BJ (cell line): ENCODE measurements at regions not wholly inside any gene's neighbourhood (a gene's known extent, or its start where the extent isn't known, plus 50 kb on each side); places are given as distances from the start of the nearest gene placed in this dataset.

ENCODE experiments used
- CTCF ChIA-PET: fragments of 350-600 bp; formaldehyde crosslinking; extraction: SDS; loops from one replicate; lab custom pipeline; 2021; ENCODE audit warnings: antibody characterized with exemption, inconsistent platforms; lab: Yijun Ruan, JAX
- POLR2A ChIA-PET: fragments of 300-600 bp; sonication (Branson Sonifier 250); formaldehyde crosslinking; extraction: SDS; loops from one replicate; lab custom pipeline; 2021; ENCODE audit warnings: antibody characterized with exemption; lab: Charles Lee
- DNase-seq: peaks from one replicate; pipeline ENCODE4 v3.0.0-alpha.2; 2011; ENCODE audit warnings: low read depth
- H3K27me3 ChIP-seq: 2 replicates; pipeline ENCODE4 v1.6.0; 2011; ENCODE audit warnings: low read length; ENCODE audit not compliant: control insufficient read depth, insufficient read depth
- H3K36me3 ChIP-seq: 2 replicates; pipeline ENCODE4 v1.5.1; 2011; ENCODE audit warnings: low read length; ENCODE audit not compliant: control insufficient read depth, insufficient read depth
- H3K4me3 ChIP-seq: 2 replicates; pipeline ENCODE4 v1.5.1; 2011; ENCODE audit warnings: low read depth, mild to moderate bottlenecking, control low read depth, low read length
- TF ChIP-seq, protein P1 (sequence below): IDR thresholded peaks from 2 replicates; pipeline ENCODE4 v1.5.1; 2011; ENCODE audit warnings: low read depth, mild to moderate bottlenecking, control low read depth, inconsistent platforms, low read length, moderate library complexity; ENCODE audit not compliant: insufficient read depth

DNA sequence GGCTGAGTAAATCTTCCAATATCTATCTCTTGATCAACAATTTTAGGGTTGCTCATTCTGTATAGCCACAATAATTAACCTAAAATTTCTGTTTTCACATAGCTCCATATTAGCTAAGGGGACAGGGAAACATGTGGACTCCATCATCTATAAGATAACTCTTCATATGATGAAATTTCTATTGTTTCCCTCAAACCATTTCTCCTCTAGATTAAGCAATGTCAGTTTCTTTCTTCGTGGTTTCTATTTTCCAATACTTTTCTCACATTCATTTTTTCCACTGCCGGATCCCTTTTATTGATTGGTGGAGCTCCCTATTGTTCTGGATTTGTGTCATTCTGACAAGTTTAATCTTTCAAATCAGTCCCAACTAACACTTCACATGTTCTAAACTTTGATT is 1221.3 kb upstream of the ZEB2 start:
- DNase-seq, result no peak

DNA sequence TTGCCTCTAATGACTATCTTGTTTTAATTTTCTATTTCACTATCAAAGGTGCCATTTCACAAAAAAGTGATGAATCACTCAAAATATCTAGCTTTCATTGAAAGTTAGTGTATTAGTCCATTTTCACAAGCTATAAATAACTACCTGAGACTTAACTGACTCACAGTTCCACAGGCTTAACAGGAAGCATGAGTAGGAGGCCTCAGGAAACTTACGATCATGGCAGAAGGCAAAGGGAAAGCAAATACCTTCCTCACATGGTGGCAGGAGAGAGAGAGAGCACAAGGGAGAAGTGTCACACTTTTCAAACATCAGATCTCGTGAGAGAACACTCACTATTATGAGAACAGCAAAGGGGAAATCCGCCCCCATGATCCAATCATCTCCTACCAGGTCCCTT is 1220.4 kb upstream of the ZEB2 start:
- no peaks in the 10 kb centered on the region for H3K36me3 ChIP-seq
- H3K27me3 ChIP-seq, result no peaks in the 10 kb centered on the region
- no peak overlapping the region for H3K4me3 ChIP-seq
- ChIA-PET CTCF (interaction anchor here (0.6 kb wide), 2 partner anchors 505 to 835 kb away, joined by 3 read pairs; no protein-coding TSS in a partner anchor), POLR2A (no interaction called here)
- DNase-seq, result no peak
- TF ChIP-seq, protein P1, sequence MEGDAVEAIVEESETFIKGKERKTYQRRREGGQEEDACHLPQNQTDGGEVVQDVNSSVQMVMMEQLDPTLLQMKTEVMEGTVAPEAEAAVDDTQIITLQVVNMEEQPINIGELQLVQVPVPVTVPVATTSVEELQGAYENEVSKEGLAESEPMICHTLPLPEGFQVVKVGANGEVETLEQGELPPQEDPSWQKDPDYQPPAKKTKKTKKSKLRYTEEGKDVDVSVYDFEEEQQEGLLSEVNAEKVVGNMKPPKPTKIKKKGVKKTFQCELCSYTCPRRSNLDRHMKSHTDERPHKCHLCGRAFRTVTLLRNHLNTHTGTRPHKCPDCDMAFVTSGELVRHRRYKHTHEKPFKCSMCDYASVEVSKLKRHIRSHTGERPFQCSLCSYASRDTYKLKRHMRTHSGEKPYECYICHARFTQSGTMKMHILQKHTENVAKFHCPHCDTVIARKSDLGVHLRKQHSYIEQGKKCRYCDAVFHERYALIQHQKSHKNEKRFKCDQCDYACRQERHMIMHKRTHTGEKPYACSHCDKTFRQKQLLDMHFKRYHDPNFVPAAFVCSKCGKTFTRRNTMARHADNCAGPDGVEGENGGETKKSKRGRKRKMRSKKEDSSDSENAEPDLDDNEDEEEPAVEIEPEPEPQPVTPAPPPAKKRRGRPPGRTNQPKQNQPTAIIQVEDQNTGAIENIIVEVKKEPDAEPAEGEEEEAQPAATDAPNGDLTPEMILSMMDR, result no peak

More for the DNA sequence above, 1221.3 kb upstream of the ZEB2 start:
- CTCF ChIA-PET, result interaction anchor here (0.8 kb wide), 1 partner anchor 9 kb away, joined by 3 read pairs; no protein-coding TSS in a partner anchor
- TF ChIP-seq, protein P1, result no peak
- POLR2A ChIA-PET, result no interaction called here
- Histone ChIP-seq H3K36me3 (no peaks in the 10 kb centered on the region), H3K27me3 (no peaks in the 10 kb centered on the region), H3K4me3 (no peak overlapping the region)

DNA sequence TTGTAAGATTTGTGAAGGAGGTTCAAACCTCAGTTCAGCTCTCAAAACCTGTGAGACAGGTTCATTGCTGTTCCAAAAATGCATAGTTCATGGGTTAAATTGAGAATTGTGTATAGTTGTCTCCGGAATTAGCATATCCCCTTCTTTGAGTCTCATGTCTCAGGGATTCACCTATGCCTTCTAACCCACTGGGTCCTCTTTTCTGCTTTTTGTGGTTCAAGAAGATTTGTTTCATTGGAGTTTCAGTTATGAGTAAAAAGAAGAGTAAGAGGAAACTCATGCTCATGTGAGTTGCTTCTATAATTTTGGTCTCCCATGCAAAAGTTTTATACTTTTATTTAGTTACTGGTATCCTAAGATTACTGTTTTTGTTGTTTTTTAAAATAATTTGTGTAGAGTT is 1219.8 kb upstream of the ZEB2 start:
- DNase-seq, result no peak
- ChIA-PET POLR2A (interaction anchor here (0.6 kb wide), 1 partner anchor 19 kb away, joined by 3 read pairs; no protein-coding TSS in a partner anchor), CTCF (no interaction called here)
- H3K36me3 ChIP-seq, result no peaks in the 10 kb centered on the region
- TF ChIP-seq, protein P1, result no peak
- H3K27me3 ChIP-seq, result no peaks in the 10 kb centered on the region
- no peak overlapping the region for H3K4me3 ChIP-seq

DNA sequence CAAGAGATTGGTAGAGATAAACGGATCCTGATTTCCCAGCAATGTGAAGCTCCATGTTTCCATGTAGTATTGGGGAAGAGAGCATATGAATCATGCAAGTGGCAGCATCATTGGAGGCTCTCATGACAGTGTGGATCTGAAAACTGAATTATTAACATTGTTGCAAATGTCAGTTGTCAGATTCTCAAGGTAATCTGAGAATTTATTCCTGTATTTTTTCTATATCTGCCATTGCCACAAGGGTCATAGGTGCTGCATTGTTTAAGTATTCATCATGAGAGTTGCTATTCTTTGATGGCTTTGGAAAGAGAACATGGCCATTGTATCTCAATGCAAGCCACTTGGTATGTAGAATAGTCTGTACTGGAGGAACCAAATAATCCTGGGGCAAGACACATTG is 1217.0 kb upstream of the ZEB2 start:
- CTCF ChIA-PET, result interaction anchor here (0.6 kb wide), 1 partner anchor 1231 kb away, joined by 3 read pairs; no protein-coding TSS in a partner anchor
- no peak for DNase-seq
- no peak overlapping the region for H3K4me3 ChIP-seq
- no peaks in the 10 kb centered on the region for H3K27me3 ChIP-seq
- POLR2A ChIA-PET, result no interaction called here
- H3K36me3 ChIP-seq, result no peaks in the 10 kb centered on the region
- TF ChIP-seq, protein P1, result no peak

DNA sequence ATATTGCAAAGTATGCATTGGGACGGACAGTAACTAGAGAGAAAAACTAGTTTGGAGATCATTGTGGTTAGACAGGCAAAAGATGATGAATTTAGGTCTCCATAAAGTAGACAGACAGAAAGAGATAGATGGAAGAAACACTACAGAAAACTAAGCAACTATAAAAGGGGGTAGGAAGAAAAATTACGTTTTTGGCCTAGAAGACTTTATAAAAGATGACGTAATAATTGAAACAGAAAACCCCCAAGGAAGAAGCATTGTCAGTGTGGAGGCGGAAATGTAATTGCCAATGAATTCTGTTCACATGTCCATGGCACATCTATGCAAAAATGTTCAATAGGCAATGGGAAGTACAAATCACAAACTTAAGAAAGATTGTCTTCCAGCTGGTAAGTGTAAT is 1211.5 kb upstream of the ZEB2 start:
- ChIA-PET POLR2A (no interaction called here), CTCF (no interaction called here)
- no peaks in the 10 kb centered on the region for H3K36me3 ChIP-seq
- no peak for DNase-seq
- TF ChIP-seq, protein P1, result no peak
- no peaks in the 10 kb centered on the region for H3K27me3 ChIP-seq
- H3K4me3 ChIP-seq, result no peak overlapping the region
